ENCODE measurements at regions not wholly inside any gene's neighbourhood (a gene's known extent, or its start where the extent isn't known, plus 50 kb on each side); places are given as distances from the start of the nearest gene placed in this dataset.

DNA sequence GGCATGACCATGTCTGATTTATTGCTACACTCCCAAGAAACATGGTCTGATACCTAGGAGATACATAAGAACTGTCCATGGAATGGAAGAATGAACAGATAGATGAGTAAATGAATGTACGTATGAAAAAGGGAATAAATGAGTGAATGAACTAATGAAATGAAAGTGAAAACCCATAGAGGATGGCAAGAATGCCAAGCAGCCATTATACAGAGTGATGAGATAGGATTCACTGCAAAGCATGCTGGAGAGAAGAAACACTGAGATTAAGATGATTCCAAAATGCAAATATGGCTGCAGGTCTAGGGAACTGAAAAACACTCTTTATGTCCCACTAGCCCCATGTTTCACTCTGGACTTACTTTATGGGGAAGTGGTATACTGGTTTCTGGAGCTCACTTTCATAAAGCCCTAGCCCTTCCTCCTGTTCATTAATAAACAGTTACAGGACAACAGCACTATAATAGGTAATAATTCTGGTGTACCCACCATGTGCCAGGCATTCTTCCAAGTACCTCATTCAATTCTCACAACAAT is 170.3 kb upstream of the RAD23B start:
- TF ChIP-seq, protein P1, sequence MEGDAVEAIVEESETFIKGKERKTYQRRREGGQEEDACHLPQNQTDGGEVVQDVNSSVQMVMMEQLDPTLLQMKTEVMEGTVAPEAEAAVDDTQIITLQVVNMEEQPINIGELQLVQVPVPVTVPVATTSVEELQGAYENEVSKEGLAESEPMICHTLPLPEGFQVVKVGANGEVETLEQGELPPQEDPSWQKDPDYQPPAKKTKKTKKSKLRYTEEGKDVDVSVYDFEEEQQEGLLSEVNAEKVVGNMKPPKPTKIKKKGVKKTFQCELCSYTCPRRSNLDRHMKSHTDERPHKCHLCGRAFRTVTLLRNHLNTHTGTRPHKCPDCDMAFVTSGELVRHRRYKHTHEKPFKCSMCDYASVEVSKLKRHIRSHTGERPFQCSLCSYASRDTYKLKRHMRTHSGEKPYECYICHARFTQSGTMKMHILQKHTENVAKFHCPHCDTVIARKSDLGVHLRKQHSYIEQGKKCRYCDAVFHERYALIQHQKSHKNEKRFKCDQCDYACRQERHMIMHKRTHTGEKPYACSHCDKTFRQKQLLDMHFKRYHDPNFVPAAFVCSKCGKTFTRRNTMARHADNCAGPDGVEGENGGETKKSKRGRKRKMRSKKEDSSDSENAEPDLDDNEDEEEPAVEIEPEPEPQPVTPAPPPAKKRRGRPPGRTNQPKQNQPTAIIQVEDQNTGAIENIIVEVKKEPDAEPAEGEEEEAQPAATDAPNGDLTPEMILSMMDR (IDR thresholded peaks at IDR 0.05; ENCODE audit: insufficient read depth, missing control alignments) = no peak
- no peak for DNase-seq (ENCODE audit: insufficient read length, low spot score)
- FAIRE-seq = no peak

DNA sequence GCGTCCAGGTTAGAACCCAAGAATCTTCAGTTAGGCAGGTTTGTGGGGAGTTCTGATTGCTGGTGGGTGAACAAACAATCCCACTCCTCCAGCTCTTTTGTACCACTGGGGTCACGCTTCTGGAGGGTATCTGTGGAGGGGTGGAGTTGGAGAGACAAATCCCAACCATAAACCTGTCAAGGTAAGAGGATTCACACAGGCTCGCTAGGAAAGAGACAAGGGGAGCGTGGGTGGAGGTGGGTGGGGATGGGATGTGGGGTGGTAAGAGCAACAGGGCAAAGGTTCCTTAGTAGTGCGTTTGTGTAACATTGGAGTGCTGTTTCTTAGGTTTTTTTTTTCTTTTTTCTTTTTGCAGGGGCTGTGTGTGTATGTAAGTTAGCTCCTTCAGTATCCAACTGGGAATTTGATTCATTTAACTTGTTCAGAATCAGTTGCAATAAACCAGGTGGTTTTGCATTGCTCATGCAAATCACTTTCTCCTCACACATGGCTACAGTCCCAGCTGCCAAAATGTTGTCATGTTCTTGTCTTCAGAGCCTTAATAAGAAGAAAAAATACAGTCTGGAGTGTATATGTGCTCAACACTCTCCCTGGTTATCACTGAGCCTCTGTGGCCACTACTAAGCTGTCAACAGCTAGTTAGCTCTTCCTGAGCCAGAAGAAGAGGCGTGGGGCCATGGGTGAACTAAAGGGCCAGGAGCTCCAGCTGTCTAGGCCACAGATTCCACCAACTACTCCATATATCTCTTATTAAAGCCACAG is 164.0 kb upstream of the RAD23B start:
- no peak for DNase-seq (ENCODE audit: insufficient read length, low spot score)
- TF ChIP-seq, protein P1 (IDR thresholded peaks at IDR 0.05; ENCODE audit: insufficient read depth, missing control alignments) = no peak
- no peak for FAIRE-seq

DNA sequence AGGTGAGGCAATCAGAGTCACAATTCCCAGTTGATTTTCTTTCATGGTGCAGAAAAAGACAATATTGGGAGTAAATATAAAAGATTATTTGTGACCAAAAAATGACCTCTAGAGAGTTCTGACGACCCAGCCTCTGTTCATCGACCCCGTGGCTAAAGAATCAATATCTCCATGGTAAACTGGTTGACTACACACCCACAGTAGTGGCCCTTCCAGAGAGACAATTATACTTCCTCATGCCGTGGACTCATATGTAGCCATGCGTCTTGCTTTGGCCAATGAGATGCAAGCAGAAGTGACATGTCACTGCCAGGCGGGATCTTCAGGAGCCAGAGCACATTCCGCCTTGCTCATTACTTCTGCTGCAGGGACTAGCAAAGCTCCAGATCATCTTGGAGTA is 163.3 kb upstream of the RAD23B start:
- DNase-seq (ENCODE audit: insufficient read length, low spot score) (no peak), FAIRE-seq (no peak)
- TF ChIP-seq, protein P1 (IDR thresholded peaks at IDR 0.05; ENCODE audit: insufficient read depth, missing control alignments) = no peak

DNA sequence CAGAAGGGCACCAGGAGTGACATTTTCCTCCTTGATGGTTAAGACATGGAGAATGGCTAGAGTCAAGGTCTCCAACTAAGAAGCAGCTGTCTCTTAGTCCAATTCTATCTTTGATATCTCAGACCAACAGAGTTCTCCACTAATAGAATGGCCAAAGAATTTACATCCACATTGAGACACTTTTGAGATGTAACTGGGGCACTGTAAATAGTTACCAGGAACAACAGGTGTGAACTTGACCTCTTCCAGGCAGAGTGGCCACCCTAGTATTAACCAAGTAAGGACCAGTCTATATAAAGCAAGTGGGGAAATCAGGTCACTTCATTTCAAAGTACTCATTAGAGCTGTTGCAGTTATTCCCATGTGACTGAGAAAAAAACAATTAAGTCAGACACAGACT is 159.7 kb upstream of the RAD23B start:
- DNase-seq (ENCODE audit: insufficient read length, low spot score) (no peak), FAIRE-seq (peak; percentile 21)
- TF ChIP-seq, protein P1 (IDR thresholded peaks at IDR 0.05; ENCODE audit: insufficient read depth, missing control alignments) = no peak

DNA sequence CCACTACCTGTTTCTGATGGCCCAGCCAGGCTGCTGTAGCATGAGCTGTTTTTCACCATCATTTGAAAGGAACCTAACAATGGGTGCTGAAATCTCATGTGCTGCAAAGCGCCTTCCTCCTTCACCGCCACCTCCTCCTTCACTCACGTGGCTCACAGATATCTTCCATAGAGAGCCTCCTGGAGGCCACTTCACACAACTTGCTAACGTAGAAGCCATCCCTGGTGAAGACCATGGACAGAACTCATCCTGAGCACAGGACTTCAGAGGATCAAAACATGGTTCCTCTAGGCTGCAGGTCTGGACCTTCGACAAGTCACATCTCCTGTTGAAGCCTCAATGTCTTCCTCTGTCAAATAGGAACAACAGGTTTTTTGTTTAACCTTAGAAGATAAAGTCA is 155.5 kb upstream of the RAD23B start:
- TF ChIP-seq, protein P1 (IDR thresholded peaks at IDR 0.05; ENCODE audit: insufficient read depth, missing control alignments) = no peak
- FAIRE-seq (no peak), DNase-seq (ENCODE audit: insufficient read length, low spot score) (no peak)

DNA sequence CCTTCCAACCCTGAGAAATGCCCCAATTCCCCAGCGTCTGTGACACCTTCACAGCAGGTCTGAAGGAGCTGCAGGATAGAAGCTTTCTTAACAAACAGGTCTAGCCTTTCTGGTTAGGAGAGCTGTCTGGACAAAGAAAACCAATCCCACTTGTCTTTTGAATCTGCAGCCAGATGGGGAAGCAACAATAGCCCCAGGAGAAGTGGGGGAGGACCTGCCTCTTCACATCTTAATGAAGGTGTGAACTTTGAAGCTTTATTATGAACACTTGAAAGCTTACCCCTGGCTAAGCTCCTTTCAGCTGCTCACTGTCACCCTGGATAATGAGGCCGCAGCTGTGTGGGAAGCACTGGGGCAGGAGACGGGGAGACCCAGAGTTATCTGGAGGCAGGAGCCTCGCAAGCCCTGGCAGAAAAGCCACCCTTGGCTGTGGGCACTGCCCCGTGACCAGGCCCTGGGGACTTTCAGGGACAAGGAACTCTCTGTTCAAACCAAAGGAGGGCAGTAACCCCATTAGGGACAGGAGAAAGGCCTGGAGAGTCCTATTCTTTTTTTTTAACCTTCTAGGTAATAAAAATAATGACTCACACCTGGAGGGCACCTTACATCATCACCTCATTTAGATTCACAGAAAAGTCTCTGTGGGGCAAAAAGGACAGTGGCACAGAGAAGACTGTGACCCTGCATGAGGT is 151.8 kb upstream of the RAD23B start:
- FAIRE-seq (peak; percentile 96), DNase-seq (ENCODE audit: insufficient read length, low spot score) (peak; percentile 90)
- TF ChIP-seq, protein P1 (IDR thresholded peaks at IDR 0.05; ENCODE audit: insufficient read depth, missing control alignments) = no peak

DNA sequence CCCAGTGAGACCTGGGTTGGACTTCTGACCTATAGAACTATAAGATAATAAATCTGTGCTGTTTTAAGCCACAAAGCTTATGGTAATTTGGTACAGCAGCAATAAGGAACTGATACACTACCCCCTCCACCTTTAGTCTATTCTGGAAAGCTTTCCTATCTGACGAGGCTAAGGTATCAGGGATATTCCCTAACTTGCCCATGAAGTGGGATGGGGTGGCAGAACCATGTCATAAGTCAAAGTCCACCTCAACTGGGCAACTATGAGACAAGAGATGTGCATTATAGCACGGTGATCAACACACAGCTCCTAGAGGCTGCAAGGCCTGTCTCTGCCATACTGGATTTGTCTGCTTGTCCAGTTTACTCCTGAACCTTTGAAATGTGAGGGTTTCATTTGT is 146.8 kb upstream of the RAD23B start:
- no peak for DNase-seq (ENCODE audit: insufficient read length, low spot score)

More for the DNA sequence above, 146.8 kb upstream of the RAD23B start:
- TF ChIP-seq, protein P1 (IDR thresholded peaks at IDR 0.05; ENCODE audit: insufficient read depth, missing control alignments) = no peak
- no peak for FAIRE-seq

Data from D721Med (cell line).